Fibroblast of villous mesenchyme (primary cell): ENCODE measurements at regions not wholly inside any gene's neighbourhood (a gene's known extent, or its start where the extent isn't known, plus 50 kb on each side); places are given as distances from the start of the nearest gene placed in this dataset.

ENCODE experiments used
- DNase-seq: peaks from one replicate; pipeline ENCODE4 v3.0.0-alpha.2; 2010; ENCODE audit warnings: low read depth
- H3K4me3 ChIP-seq: 2 replicates; pipeline ENCODE4 v1.5.1; 2011; ENCODE audit warnings: low read depth, mild to moderate bottlenecking, low read length
- TF ChIP-seq, protein P1 (sequence below): IDR thresholded peaks from 2 replicates; pipeline ENCODE4 v1.5.1; 2012; ENCODE audit warnings: low read depth, mild to moderate bottlenecking, low read length; ENCODE audit not compliant: insufficient read depth

DNA sequence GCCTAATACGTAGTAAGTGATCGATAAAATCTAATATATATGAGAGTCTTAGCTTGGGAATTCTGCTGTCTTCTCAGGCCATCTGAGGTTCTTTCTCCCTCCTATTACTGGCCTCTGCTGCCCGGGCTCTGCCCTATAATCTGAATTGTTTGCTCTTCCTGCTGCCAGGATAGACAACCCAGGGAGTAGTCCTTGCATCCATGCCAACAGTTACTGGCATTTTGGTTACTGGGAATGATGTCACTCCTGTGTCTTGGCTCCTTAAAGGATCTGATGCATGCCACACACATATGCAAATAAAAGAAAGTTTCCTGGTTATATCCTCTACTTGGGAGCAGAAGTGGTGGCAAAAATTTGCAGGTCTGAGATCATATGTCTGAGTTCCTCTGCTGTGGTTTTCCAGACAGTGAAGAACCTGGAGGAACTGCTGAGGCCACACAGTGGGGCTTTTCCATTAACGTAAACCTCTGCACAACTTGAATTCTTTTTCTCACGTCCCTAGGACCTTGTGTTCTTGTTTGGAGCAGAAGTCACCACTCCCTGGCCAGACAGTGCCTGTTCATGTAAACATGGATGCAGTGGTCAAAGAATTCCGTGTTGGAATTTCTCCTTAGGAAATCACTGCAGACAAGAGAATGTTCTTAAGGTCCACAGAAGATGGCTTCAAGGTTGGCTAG is 320.6 kb upstream of the TBX3 start:
- DNase-seq: peak; percentile 41
- H3K4me3 ChIP-seq: no peak overlapping the region
- TF ChIP-seq, protein P1, sequence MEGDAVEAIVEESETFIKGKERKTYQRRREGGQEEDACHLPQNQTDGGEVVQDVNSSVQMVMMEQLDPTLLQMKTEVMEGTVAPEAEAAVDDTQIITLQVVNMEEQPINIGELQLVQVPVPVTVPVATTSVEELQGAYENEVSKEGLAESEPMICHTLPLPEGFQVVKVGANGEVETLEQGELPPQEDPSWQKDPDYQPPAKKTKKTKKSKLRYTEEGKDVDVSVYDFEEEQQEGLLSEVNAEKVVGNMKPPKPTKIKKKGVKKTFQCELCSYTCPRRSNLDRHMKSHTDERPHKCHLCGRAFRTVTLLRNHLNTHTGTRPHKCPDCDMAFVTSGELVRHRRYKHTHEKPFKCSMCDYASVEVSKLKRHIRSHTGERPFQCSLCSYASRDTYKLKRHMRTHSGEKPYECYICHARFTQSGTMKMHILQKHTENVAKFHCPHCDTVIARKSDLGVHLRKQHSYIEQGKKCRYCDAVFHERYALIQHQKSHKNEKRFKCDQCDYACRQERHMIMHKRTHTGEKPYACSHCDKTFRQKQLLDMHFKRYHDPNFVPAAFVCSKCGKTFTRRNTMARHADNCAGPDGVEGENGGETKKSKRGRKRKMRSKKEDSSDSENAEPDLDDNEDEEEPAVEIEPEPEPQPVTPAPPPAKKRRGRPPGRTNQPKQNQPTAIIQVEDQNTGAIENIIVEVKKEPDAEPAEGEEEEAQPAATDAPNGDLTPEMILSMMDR: no peak

DNA sequence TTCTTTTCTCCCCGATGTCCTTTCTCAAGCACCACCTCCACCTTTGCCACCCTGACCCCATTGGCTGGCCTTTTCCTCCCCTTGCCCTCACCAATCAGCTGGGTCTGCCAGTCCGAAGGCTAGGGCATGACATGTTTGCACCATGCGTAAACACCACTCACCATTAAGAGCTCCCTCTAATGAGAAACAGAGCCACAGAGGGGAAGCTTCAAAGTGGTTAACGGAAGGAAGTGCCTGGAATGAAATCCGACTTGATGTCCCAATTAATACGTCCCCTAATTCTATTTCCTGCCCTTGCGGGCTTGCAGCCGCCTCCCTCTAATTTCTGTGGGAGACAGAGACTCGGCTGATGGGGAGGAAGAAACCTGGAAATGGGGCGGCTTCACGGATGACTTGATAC is 318.5 kb upstream of the TBX3 start:
- DNase-seq: no peak
- no peak overlapping the region for H3K4me3 ChIP-seq
- TF ChIP-seq, protein P1: no peak

DNA sequence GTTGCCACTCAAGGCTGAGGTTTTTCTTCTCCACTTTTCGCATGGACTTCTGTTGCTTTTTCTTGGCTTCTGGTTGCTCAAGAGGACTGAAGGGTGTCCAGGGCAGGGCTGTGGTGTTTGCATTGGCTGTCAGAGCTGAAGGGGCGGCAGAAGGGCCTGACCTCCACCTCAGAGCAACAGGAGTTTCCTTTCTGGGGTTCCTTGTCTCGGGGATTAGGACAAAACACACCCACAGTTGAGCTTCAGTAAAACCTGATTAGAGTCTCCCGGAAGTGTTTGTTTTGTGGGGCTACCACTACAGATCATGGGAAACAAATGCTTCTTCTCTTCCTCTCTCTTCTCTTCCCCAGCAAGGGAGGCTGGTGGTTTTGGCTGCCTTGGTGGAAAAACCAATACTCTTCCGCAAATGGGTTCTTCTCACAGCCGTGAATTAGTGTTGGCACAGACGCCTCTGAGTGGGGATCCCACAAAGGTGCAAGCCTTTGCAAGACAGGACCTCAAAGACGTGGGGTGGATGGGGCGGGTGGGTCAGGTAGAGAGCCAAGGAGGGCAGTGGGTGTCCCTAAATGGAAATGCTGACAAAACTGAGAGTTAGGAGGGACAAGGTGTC is 317.7 kb upstream of the TBX3 start:
- TF ChIP-seq, protein P1: no peak
- no peak for DNase-seq
- H3K4me3 ChIP-seq: no peak overlapping the region

DNA sequence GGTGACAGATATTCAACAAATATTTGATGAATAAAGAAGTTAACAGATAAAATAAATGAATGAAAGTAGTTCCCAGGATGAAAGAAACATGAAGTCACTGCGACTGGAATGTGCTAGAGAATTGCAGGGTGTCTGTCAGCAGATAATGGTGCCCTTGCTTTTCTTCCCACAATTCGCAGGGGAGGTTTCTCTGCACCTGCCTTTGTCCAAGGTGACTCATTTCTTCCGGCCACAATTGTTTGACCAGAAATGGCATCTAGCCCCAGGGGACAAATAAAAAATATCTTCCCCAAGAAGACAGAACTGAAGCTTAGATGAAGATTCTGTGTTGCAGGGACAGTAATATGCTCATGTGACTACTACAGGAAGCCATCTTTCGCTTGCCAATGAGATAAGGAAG is 316.1 kb upstream of the TBX3 start:
- TF ChIP-seq, protein P1: no peak
- DNase-seq: no peak
- no peak overlapping the region for H3K4me3 ChIP-seq

DNA sequence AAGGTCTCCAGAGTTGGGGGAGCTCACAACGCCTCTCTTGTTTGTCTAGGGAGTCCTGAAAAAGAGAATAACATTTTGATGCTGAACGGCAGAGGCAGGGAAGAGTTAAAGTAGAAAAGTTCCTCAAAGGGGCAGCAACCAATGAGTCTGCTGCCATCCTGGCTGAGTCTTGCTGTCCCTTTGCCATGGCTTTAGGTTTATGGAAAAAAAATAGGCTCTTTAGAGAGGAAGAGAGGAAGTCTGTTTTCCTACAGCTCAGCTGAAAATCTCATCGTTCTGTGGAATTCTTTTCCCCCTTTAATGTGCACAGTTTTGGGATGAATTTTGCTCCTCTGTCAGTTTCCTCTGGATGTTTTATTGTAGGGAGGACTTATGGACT is 314.8 kb upstream of the TBX3 start:
- no peak for DNase-seq
- no peak overlapping the region for H3K4me3 ChIP-seq
- TF ChIP-seq, protein P1: no peak

DNA sequence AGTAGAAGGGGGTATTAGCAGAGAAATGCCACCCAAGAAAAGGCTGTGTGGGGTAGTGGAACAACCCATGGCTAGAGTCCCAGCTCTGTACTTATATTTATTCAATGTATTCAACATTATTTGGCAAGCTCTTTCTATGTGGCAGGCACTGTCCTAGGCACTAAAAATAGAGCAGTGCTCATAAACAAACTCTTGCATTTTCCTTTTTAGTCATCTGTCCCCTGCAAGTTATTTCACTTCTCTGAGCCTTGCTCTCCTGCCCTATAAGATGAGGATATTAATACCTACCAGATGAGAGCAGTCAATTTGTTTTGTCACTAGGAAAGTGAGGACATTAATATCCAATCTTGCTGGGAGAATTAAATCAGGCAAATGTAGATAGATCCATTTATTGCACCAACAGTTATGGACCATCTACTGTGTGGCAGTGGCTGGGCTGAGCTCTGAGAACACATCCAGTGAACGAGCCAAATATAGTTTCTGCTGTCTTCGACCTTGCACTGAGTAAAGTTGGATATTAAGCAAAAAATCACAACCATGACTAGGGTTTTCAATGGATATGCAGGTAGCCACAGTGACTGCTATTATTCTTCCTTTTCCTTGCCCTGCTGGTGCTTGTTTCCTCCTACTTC is 314.3 kb upstream of the TBX3 start:
- H3K4me3 ChIP-seq: no peak overlapping the region
- TF ChIP-seq, protein P1: no peak
- no peak for DNase-seq
